ENCODE measurements at regions not wholly inside any gene's neighbourhood (a gene's known extent, or its start where the extent isn't known, plus 50 kb on each side); places are given as distances from the start of the nearest gene placed in this dataset.

GRCh38 chr5:39494534-39494933, 69.8 kb upstream of the DAB2 start:
- Histone ChIP-seq H3K79me2 (ENCODE audit: control insufficient read depth, insufficient read depth, low read length) (no peaks in the 10 kb centered on the region), H3K9me1 (ENCODE audit: control insufficient read depth, extremely low read depth, insufficient read depth, low read length) (no peaks in the 10 kb centered on the region), H3K27me3 (ENCODE audit: control insufficient read depth, extremely low read depth, insufficient read depth, low read length) (no peaks in the 10 kb centered on the region), H3K4me1 (ENCODE audit: control insufficient read depth, extremely low read depth, insufficient read depth, low read length) (peaks cover 4% of the 10 kb centered on the region), H3K4me3 (ENCODE audit: control insufficient read depth in 2 of 3, extremely low read depth in 1 of 3, insufficient read depth in 2 of 3, low read depth in 1 of 3, low read length in 3 of 3) (no peak overlapping the region), H3K4me2 (ENCODE audit: control insufficient read depth, extremely low read depth, insufficient read depth, low read depth, low read length) (no peak overlapping the region), H3K9ac (ENCODE audit: control insufficient read depth, extremely low read depth, insufficient read depth, low read length) (no peak overlapping the region), H2AFZ (ENCODE audit: control insufficient read depth, low read length) (no peak overlapping the region), H4K20me1 (ENCODE audit: control insufficient read depth, extremely low read depth, insufficient read depth, low read length) (no peaks in the 10 kb centered on the region), H3K27ac (ENCODE audit: control insufficient read depth, insufficient read depth, low read length) (no peak overlapping the region), H3K9me3 (ENCODE audit: control insufficient read depth, low read depth, low read length) (no peaks in the 10 kb centered on the region), H3K36me3 (ENCODE audit: control insufficient read depth in 2 of 2, extremely low read depth in 1 of 2, insufficient read depth in 2 of 2, low read length in 2 of 2) (no peaks in the 10 kb centered on the region)
- FAIRE-seq = no peak
- DNase-seq (ENCODE audit: low read depth, low spot score) = no peak
- TF ChIP-seq EZH2 (IDR thresholded peaks at IDR 0.05; ENCODE audit: low read length) = no peak
- TF ChIP-seq, protein P1, sequence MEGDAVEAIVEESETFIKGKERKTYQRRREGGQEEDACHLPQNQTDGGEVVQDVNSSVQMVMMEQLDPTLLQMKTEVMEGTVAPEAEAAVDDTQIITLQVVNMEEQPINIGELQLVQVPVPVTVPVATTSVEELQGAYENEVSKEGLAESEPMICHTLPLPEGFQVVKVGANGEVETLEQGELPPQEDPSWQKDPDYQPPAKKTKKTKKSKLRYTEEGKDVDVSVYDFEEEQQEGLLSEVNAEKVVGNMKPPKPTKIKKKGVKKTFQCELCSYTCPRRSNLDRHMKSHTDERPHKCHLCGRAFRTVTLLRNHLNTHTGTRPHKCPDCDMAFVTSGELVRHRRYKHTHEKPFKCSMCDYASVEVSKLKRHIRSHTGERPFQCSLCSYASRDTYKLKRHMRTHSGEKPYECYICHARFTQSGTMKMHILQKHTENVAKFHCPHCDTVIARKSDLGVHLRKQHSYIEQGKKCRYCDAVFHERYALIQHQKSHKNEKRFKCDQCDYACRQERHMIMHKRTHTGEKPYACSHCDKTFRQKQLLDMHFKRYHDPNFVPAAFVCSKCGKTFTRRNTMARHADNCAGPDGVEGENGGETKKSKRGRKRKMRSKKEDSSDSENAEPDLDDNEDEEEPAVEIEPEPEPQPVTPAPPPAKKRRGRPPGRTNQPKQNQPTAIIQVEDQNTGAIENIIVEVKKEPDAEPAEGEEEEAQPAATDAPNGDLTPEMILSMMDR (optimal IDR thresholded peaks at IDR 0.05 in 1 of 3, IDR thresholded peaks at IDR 0.05 in 1 of 3, conservative IDR thresholded peaks at IDR 0.05 in 1 of 3; ENCODE audit: extremely low read depth in 1 of 3, insufficient read depth in 2 of 3, low read length in 3 of 3) = no peak
- dilution Hi-C loops (cut with MboI; ENCODE audit: extremely low pct_ligation_motif_present, low sequenced_read_pairs) = no loop called here

GRCh38 chr5:39494107-39494510, 69.3 kb upstream of the DAB2 start:
- Histone ChIP-seq H2AFZ (ENCODE audit: control insufficient read depth, low read length) (no peak overlapping the region), H3K27me3 (ENCODE audit: control insufficient read depth, extremely low read depth, insufficient read depth, low read length) (no peaks in the 10 kb centered on the region), H3K9me3 (ENCODE audit: control insufficient read depth, low read depth, low read length) (no peaks in the 10 kb centered on the region), H3K79me2 (ENCODE audit: control insufficient read depth, insufficient read depth, low read length) (no peaks in the 10 kb centered on the region), H4K20me1 (ENCODE audit: control insufficient read depth, extremely low read depth, insufficient read depth, low read length) (no peaks in the 10 kb centered on the region), H3K4me3 (ENCODE audit: control insufficient read depth in 2 of 3, extremely low read depth in 1 of 3, insufficient read depth in 2 of 3, low read depth in 1 of 3, low read length in 3 of 3) (no peak overlapping the region), H3K9me1 (ENCODE audit: control insufficient read depth, extremely low read depth, insufficient read depth, low read length) (no peaks in the 10 kb centered on the region), H3K36me3 (ENCODE audit: control insufficient read depth in 2 of 2, extremely low read depth in 1 of 2, insufficient read depth in 2 of 2, low read length in 2 of 2) (no peaks in the 10 kb centered on the region), H3K4me2 (ENCODE audit: control insufficient read depth, extremely low read depth, insufficient read depth, low read depth, low read length) (no peak overlapping the region), H3K27ac (ENCODE audit: control insufficient read depth, insufficient read depth, low read length) (no peak overlapping the region), H3K4me1 (ENCODE audit: control insufficient read depth, extremely low read depth, insufficient read depth, low read length) (peaks cover 4% of the 10 kb centered on the region), H3K9ac (ENCODE audit: control insufficient read depth, extremely low read depth, insufficient read depth, low read length) (no peak overlapping the region)
- TF ChIP-seq EZH2 (IDR thresholded peaks at IDR 0.05; ENCODE audit: low read length) = no peak
- TF ChIP-seq, protein P1 (optimal IDR thresholded peaks at IDR 0.05 in 1 of 3, IDR thresholded peaks at IDR 0.05 in 1 of 3, conservative IDR thresholded peaks at IDR 0.05 in 1 of 3; ENCODE audit: extremely low read depth in 1 of 3, insufficient read depth in 2 of 3, low read length in 3 of 3) = no peak
- FAIRE-seq (no peak), DNase-seq (ENCODE audit: low read depth, low spot score) (no peak)
- dilution Hi-C loops (cut with MboI; ENCODE audit: extremely low pct_ligation_motif_present, low sequenced_read_pairs) = no loop called here
